T-cell (primary cell): ENCODE measurements at regions not wholly inside any gene's neighbourhood (a gene's known extent, or its start where the extent isn't known, plus 50 kb on each side); places are given as distances from the start of the nearest gene placed in this dataset.

Experiments used
- ATAC-seq, 4 experiments: fragments of 200-7000 bp in 3 of 4; fragments of 150-1000 bp in 1 of 4; cut with Tn5 transposase; replicated peaks in 1 of 4; 1 replicate in 3 of 4; 2 replicates in 1 of 4; pipeline ENCODE4 v1.10.0; 2021; ENCODE audit warnings: moderate library complexity in 3 of 4, mild to moderate bottlenecking in 2 of 4, moderate number of reproducible peaks in 1 of 4
- CTCF ChIA-PET, 2 donors: fragments of 300-600 bp; sonication (Branson Sonifier 250); formaldehyde crosslinking; loops; one replicate each; lab custom pipeline; 2022; ENCODE audit warnings: antibody characterized with exemption in 2 of 2; lab: Charles Lee
- POLR2A ChIA-PET, 2 donors: fragments of 300-600 bp; sonication (Branson Sonifier 250); formaldehyde crosslinking; loops; one replicate each; lab custom pipeline; 2022; ENCODE audit warnings: antibody characterized with exemption in 2 of 2; lab: Charles Lee
- DNase-seq, 35 experiments: peaks; one replicate each; pipeline versions ENCODE4 v3.0.0 to v3.0.0-alpha.2; 2013 to 2023
- H3K27ac ChIP-seq: one replicate; pipeline ENCODE4 v1.5.1; 2013; ENCODE audit warnings: low read length
- H3K27me3 ChIP-seq, 2 experiments: replicated peaks in 1 of 2; 1 replicate in 1 of 2; 2 replicates in 1 of 2; pipeline versions ENCODE4 v1.6.1 to v1.7.0; 2013; ENCODE audit warnings: low read length in 1 of 2, mixed read lengths in 1 of 2; ENCODE audit not compliant: control insufficient read depth in 2 of 2, insufficient read depth in 2 of 2; ENCODE audit errors: extremely low read depth in 1 of 2
- H3K36me3 ChIP-seq, 2 donors: 1 replicate in 1 of 2; 2 replicates in 1 of 2; pipeline versions ENCODE4 v1.6.1 to v1.7.0; 2013; ENCODE audit warnings: low read length in 1 of 2; ENCODE audit not compliant: control insufficient read depth in 2 of 2, insufficient read depth in 1 of 2; ENCODE audit errors: extremely low read depth in 1 of 2
- H3K4me1 ChIP-seq, 2 experiments: 1 replicate in 1 of 2; 2 replicates in 1 of 2; pipeline versions ENCODE4 v1.6.1 to v1.7.0; 2013; ENCODE audit warnings: low read length in 2 of 2, mixed read lengths in 1 of 2; ENCODE audit not compliant: insufficient read depth in 2 of 2, control insufficient read depth in 1 of 2; ENCODE audit errors: extremely low read depth in 1 of 2
- H3K4me3 ChIP-seq, 2 donors: 1 replicate in 1 of 2; 2 replicates in 1 of 2; pipeline versions ENCODE4 v1.5.1 to v1.7.0; 2013; ENCODE audit warnings: mild to moderate bottlenecking in 2 of 2, low read length in 1 of 2, moderate library complexity in 1 of 2; ENCODE audit not compliant: control insufficient read depth in 1 of 2; ENCODE audit errors: extremely low read depth in 1 of 2
- H3K9me3 ChIP-seq: 2 replicates; pipeline ENCODE4 v1.7.0; 2013
- H3K27ac Mint-ChIP-seq, 2 donors: one replicate each; pipeline ENCODE4 v1.8.0; 2020 to 2021; ENCODE audit warnings: mild to moderate bottlenecking in 2 of 2, mixed read lengths in 2 of 2
- H3K27me3 Mint-ChIP-seq, 2 donors: one replicate each; pipeline ENCODE4 v1.8.0; 2021 to 2022; ENCODE audit warnings: mixed read lengths in 2 of 2
- H3K36me3 Mint-ChIP-seq: one replicate; pipeline ENCODE4 v1.8.0; 2021; ENCODE audit warnings: mixed read lengths
- H3K4me1 Mint-ChIP-seq, 3 donors: one replicate each; pipeline ENCODE4 v1.8.0; 2020 to 2022; ENCODE audit warnings: mixed read lengths in 3 of 3, mild to moderate bottlenecking in 1 of 3
- H3K4me3 Mint-ChIP-seq, 3 donors: one replicate each; pipeline ENCODE4 v1.8.0; 2020 to 2022; ENCODE audit warnings: mild to moderate bottlenecking in 3 of 3, mixed read lengths in 3 of 3, moderate library complexity in 3 of 3
- H3K9me3 Mint-ChIP-seq, 3 donors: one replicate each; pipeline ENCODE4 v1.8.0; 2020 to 2022; ENCODE audit warnings: mixed read lengths in 3 of 3
- WGBS: methylation state at CpG from one replicate; pipeline ENCODE4 v1.1.5; 2013; ENCODE audit warnings: missing lambda C conversion rate; ENCODE audit not compliant: insufficient coverage; 5-methylcytosine and 5-hydroxymethylcytosine counted together

DNA sequence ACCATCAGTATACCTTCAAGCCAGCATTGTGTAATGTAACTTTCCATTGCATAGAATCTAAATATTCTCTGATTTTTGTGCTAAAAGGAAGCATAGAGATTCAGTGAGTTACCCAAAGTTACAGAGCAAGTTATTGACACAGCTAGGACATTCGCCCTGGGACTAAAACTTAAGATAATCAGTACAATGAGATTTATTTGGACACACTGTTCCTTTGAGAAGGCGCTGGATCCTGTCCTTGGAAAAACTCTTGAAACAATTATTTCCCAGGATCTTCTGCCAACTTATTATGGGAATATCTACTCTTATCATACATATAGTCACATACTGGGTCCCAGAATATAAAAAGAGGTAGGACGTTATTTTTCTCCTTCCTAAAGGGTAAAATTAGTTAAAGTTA, 392.0 kb downstream of the UBE2NL start:
- Mint-ChIP-seq H3K27me3 (no peaks in the 10 kb centered on the region), H3K36me3 (no peaks in the 10 kb centered on the region), H3K4me1 (no peaks in the 10 kb centered on the region), H3K27ac (no peak overlapping the region), H3K9me3 (peaks cover 2 to 13% (median 4%) of the 10 kb centered on the region in 3 donors), H3K4me3 (no peak overlapping the region)
- Histone ChIP-seq H3K9me3 (no peaks in the 10 kb centered on the region), H3K27me3 (no peaks in the 10 kb centered on the region), H3K4me3 (no peak overlapping the region), H3K36me3 (no peaks in the 10 kb centered on the region), H3K4me1 (no peaks in the 10 kb centered on the region), H3K27ac (no peak overlapping the region)
- no CpG with 5 or more reads among the region's 3 CpGs for WGBS
- CTCF ChIA-PET: no interaction called here
- POLR2A ChIA-PET: no interaction called here
- no peak for ATAC-seq
- no peak for DNase-seq

DNA sequence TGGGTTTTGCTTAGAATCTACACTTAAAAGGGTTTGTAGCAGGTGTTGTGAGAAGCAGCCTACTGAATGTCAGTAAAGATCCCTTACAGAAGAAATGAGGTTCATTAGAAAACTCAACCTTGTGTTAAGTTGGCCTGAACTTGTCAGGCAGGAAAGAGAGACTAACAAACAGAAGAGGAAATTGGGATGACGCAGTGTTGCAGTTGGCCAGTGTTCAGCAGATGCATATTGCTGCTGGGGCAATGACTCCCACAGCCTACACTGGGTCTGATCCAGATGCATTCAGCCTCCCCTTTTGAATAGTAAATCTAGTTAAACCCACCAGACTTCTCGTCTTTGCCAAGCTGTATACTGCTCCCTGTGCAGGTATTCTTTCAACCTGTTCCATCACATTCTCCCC, 409.4 kb downstream of the UBE2NL start:
- H3K27ac ChIP-seq: no peak overlapping the region
- H3K9me3 ChIP-seq: no peaks in the 10 kb centered on the region
- Mint-ChIP-seq H3K36me3 (no peaks in the 10 kb centered on the region), H3K4me3 (no peak overlapping the region), H3K27me3 (peaks cover 0 to 11% of the 10 kb centered on the region in 2 donors), H3K9me3 (peaks cover 6 to 9% (median 9%) of the 10 kb centered on the region in 3 donors), H3K27ac (no peak overlapping the region), H3K4me1 (no peaks in the 10 kb centered on the region)
- ATAC-seq (no peak), DNase-seq (no peak)
- no peaks in the 10 kb centered on the region for H3K27me3 ChIP-seq
- WGBS: no CpG with 5 or more reads among the region's 2 CpGs
- CTCF ChIA-PET: no interaction called here
- POLR2A ChIA-PET: no interaction called here
- H3K4me3 ChIP-seq: no peak overlapping the region
- no peaks in the 10 kb centered on the region for H3K36me3 ChIP-seq
- H3K4me1 ChIP-seq: no peaks in the 10 kb centered on the region

DNA sequence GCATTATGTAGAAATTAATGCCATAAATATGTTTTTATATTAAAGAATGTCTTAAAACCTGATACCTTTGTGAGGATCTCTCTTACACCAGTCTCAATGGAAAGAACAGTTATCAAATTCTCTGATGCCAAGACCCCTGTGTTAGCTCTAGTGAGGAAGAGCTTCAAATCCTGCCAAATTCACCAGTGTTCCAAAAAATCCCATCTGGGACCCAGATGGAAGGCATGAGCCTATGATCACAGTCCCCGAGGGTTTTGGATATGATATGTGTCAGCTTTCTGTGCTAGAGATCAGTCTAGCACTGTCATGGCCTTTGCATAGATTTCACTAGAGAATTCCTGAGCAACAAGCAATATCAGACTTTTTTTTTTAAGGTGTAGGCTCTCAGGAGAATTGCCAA, 412.1 kb downstream of the UBE2NL start:
- no peaks in the 10 kb centered on the region for H3K36me3 ChIP-seq
- WGBS: 67% methylated on average over 1 of the region's 1 CpG
- peaks cover 0 to under 1% (median 0%) of the 10 kb centered on the region in 3 donors for H3K9me3 Mint-ChIP-seq
- no peaks in the 10 kb centered on the region for H3K9me3 ChIP-seq
- ATAC-seq (no peak), DNase-seq (no peak)
- no peaks in the 10 kb centered on the region for H3K27me3 ChIP-seq
- no peaks in the 10 kb centered on the region for H3K36me3 Mint-ChIP-seq
- H3K4me1 ChIP-seq: no peaks in the 10 kb centered on the region
- no peaks in the 10 kb centered on the region for H3K4me1 Mint-ChIP-seq
- ChIA-PET CTCF (no interaction called here), POLR2A (no interaction called here)
- no peak overlapping the region for H3K4me3 Mint-ChIP-seq
- no peak overlapping the region for H3K27ac Mint-ChIP-seq
- H3K27me3 Mint-ChIP-seq: peaks cover 0 to 5% of the 10 kb centered on the region in 2 donors
- no peak overlapping the region for H3K4me3 ChIP-seq
- no peak overlapping the region for H3K27ac ChIP-seq

DNA sequence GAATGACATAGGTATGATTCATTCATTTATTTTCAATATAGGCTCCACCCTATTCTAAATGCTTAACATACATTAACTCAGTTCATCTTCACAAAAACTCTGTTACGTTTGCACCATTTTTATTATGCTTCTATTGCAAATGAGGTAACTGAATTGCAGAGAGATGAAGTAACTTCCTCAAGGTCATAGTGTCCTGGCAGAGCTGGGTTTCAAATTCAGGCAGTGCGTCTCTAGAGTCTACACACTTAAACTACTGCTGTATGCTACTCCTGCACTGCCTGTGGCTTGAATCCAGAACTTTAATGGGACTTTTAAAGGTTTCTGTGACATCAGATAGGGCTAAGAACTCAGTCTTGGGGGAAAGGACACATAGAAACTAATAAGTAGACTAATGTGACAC, 413.4 kb downstream of the UBE2NL start:
- Mint-ChIP-seq H3K4me3 (no peak overlapping the region), H3K27ac (no peak overlapping the region), H3K9me3 (no peaks in the 10 kb centered on the region), H3K4me1 (no peaks in the 10 kb centered on the region), H3K36me3 (no peaks in the 10 kb centered on the region), H3K27me3 (peaks cover 0 to 5% of the 10 kb centered on the region in 2 donors)
- ATAC-seq (no peak), DNase-seq (no peak)
- H3K4me1 ChIP-seq: no peaks in the 10 kb centered on the region
- no CpG with 5 or more reads among the region's 2 CpGs for WGBS
- no peaks in the 10 kb centered on the region for H3K9me3 ChIP-seq
- H3K27ac ChIP-seq: no peak overlapping the region
- ChIA-PET CTCF (no interaction called here), POLR2A (no interaction called here)
- no peaks in the 10 kb centered on the region for H3K36me3 ChIP-seq
- no peaks in the 10 kb centered on the region for H3K27me3 ChIP-seq
- no peak overlapping the region for H3K4me3 ChIP-seq

DNA sequence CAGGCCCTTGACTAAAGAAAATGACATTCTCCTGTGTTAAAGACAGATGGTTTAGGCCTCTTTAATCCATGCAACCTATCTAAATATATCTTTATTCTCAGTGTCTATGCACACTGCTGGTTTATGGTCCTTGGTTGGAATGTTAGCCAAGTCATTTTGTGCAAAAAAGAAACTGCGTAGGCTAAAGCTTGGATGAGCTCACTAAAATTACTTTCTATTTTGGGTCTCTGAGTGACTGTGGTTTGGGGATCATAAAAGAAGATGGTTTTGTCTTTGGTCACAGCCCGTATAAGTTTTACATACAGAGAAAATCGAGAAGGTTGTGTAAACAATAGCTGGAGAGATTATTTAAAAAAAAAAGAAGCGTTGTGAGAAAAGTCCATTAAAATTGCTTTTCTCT, 443.6 kb downstream of the UBE2NL start:
- ATAC-seq (no peak), DNase-seq (no peak)
- CTCF ChIA-PET: no interaction called here
- Mint-ChIP-seq H3K9me3 (peaks cover 0 to 2% (median 0%) of the 10 kb centered on the region in 3 donors), H3K27me3 (no peaks in the 10 kb centered on the region), H3K36me3 (no peaks in the 10 kb centered on the region), H3K27ac (no peak overlapping the region), H3K4me1 (no peaks in the 10 kb centered on the region), H3K4me3 (no peak overlapping the region)
- WGBS: no CpG with 5 or more reads among the region's 4 CpGs
- H3K27me3 ChIP-seq: no peaks in the 10 kb centered on the region
- no peak overlapping the region for H3K27ac ChIP-seq
- POLR2A ChIA-PET: no interaction called here
- no peaks in the 10 kb centered on the region for H3K4me1 ChIP-seq
- H3K9me3 ChIP-seq: no peaks in the 10 kb centered on the region
- H3K36me3 ChIP-seq: no peaks in the 10 kb centered on the region
- no peak overlapping the region for H3K4me3 ChIP-seq

DNA sequence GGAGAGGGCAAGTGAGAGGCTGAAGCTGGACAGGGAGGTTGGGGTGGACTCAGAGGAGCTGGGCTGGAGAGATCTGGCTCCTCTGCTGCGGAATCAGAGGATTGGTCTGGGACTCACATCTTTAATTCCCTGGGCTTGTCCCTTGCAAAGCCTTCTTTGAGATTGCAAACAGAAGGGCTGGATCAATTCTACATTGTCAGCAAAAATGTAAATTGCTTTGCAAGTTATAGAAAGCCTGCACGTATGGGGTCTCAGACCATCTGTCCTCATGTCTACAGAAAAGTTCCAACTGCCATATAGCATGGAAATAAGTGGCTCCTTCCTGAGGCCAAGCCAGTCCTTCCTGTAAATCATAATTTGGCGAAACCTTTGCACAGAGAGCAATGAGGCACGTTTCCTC, 449.6 kb downstream of the UBE2NL start:
- CTCF ChIA-PET: no interaction called here
- DNase-seq: no peak
- H3K27ac Mint-ChIP-seq: no peak overlapping the region
- Histone ChIP-seq H3K4me1 (no peaks in the 10 kb centered on the region), H3K36me3 (no peaks in the 10 kb centered on the region), H3K9me3 (no peaks in the 10 kb centered on the region), H3K4me3 (no peak overlapping the region), H3K27me3 (no peaks in the 10 kb centered on the region), H3K27ac (no peak overlapping the region)
- no peaks in the 10 kb centered on the region for H3K36me3 Mint-ChIP-seq
- H3K27me3 Mint-ChIP-seq: no peaks in the 10 kb centered on the region
- POLR2A ChIA-PET: no interaction called here
- no peak overlapping the region for H3K4me3 Mint-ChIP-seq
- no peak for ATAC-seq
- H3K9me3 Mint-ChIP-seq: peaks cover 0 to 6% (median 4%) of the 10 kb centered on the region in 3 donors
- 73% methylated on average over 2 of the region's 4 CpGs for WGBS
- no peaks in the 10 kb centered on the region for H3K4me1 Mint-ChIP-seq

DNA sequence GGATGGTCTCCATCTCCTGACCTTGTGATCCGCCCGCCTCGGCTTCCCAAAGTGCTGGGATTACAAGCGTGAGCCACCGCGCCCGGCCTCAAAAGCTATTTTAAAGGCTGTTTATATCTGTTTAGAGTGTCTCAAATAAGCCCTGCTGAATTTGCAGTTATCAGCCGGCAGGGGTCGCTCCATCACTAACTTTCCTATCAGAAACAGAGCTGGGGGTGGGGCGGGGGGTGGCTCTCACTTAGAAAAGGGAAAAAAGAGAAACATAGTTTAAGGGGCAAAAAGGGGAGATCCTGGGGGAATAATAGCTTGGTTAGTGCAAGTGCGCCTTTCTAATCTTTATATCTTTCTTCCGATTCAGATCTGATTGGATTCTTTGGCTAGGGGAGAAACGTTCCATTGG, 450.7 kb downstream of the UBE2NL start:
- DNase-seq (no peak), ATAC-seq (no peak)
- Histone ChIP-seq H3K4me3 (no peak overlapping the region), H3K9me3 (no peaks in the 10 kb centered on the region), H3K27ac (no peak overlapping the region), H3K36me3 (no peaks in the 10 kb centered on the region), H3K4me1 (no peaks in the 10 kb centered on the region), H3K27me3 (no peaks in the 10 kb centered on the region)
- WGBS: no CpG with 5 or more reads among the region's 13 CpGs
- Mint-ChIP-seq H3K27ac (no peak overlapping the region), H3K4me3 (no peak overlapping the region), H3K36me3 (no peaks in the 10 kb centered on the region), H3K27me3 (no peaks in the 10 kb centered on the region), H3K9me3 (peaks cover 0 to 9% (median 4%) of the 10 kb centered on the region in 3 donors), H3K4me1 (no peaks in the 10 kb centered on the region)
- POLR2A ChIA-PET: no interaction called here
- CTCF ChIA-PET: no interaction called here
